ENCODE measurements at regions not wholly inside any gene's neighbourhood (a gene's known extent, or its start where the extent isn't known, plus 50 kb on each side); places are given as distances from the start of the nearest gene placed in this dataset.

DNA sequence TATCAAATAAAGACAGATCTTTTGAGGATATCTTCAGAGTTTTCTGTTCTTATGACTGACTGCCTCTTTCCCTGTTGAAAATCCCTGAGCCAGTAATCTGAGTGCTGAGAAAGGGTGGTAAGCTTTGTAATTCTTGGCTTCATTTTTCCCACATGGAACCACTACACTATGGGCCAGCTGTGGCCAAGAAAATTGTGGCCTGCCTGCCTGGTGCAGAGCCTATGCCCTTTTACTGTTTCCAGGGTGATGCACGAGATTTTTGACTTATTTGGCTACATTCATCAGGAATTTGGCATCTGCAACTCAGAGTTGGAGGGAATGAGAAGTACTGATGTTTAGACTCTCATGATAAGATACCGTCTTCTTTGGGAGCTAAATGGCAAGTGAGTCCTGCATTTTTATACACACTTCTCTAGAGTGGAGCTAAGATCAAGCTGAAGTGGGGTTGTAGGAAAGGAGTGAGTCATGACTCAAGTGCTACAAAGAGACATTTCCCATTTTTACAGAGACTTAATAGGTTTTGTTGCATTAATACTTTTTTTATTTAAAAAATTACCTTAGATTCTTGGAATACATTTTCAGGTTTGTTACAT is 328.2 kb upstream of the CDH7 start:
- no peak for TF ChIP-seq EZH2phosphoT487 (IDR thresholded peaks at IDR 0.05; ENCODE audit: low read depth, severe bottlenecking, unreplicated experiment)
- TF ChIP-seq CTCF (IDR thresholded peaks at IDR 0.05; ENCODE audit: poor library complexity) = no peak
- TF ChIP-seq EZH2 (IDR thresholded peaks at IDR 0.05; ENCODE audit: borderline replicate concordance) = no peak
- Histone ChIP-seq H3K4me1 (ENCODE audit: insufficient read depth) (no peaks in the 10 kb centered on the region), H4K20me1 (ENCODE audit: insufficient read depth, poor library complexity, severe bottlenecking) (no peaks in the 10 kb centered on the region), H2AFZ (no peak overlapping the region), H3K27ac (no peak overlapping the region), H3K9me2 (replicated peaks; ENCODE audit: insufficient read depth) (no peaks in the 10 kb centered on the region), H3K27me3 (no peaks in the 10 kb centered on the region), H3K4me3 (no peak overlapping the region), H3K79me2 (no peaks in the 10 kb centered on the region), H3K4me2 (no peak overlapping the region), H3K9me3 (ENCODE audit: low read depth) (no peaks in the 10 kb centered on the region), H3K36me3 (replicated peaks; ENCODE audit: insufficient read depth, low read depth) (no peaks in the 10 kb centered on the region)
- WGBS (ENCODE audit: low lambda C conversion rate, missing lambda C conversion rate) = 78% methylated on average over 2 of the region's 2 CpGs
- DNase-seq (ENCODE audit: low spot score) = no peak

GRCh38 chr18:65415098-65415497 is 335.7 kb upstream of the CDH7 start:
- Histone ChIP-seq H3K4me2 (no peak overlapping the region), H3K27ac (no peak overlapping the region), H4K20me1 (ENCODE audit: insufficient read depth, poor library complexity, severe bottlenecking) (no peaks in the 10 kb centered on the region), H3K27me3 (no peaks in the 10 kb centered on the region), H3K4me3 (no peak overlapping the region), H2AFZ (no peak overlapping the region), H3K79me2 (no peaks in the 10 kb centered on the region), H3K9me2 (replicated peaks; ENCODE audit: insufficient read depth) (no peaks in the 10 kb centered on the region), H3K9me3 (ENCODE audit: low read depth) (no peaks in the 10 kb centered on the region), H3K36me3 (replicated peaks; ENCODE audit: insufficient read depth, low read depth) (no peaks in the 10 kb centered on the region), H3K4me1 (ENCODE audit: insufficient read depth) (no peaks in the 10 kb centered on the region)
- DNase-seq (ENCODE audit: low spot score) = no peak
- TF ChIP-seq EZH2 (IDR thresholded peaks at IDR 0.05; ENCODE audit: borderline replicate concordance) (no peak), CTCF (IDR thresholded peaks at IDR 0.05; ENCODE audit: poor library complexity) (no peak), EZH2phosphoT487 (IDR thresholded peaks at IDR 0.05; ENCODE audit: low read depth, severe bottlenecking, unreplicated experiment) (no peak)

- H3K9me2 ChIP-seq (replicated peaks; ENCODE audit: insufficient read depth) = no peaks in the 10 kb centered on the region
- H3K4me1 ChIP-seq (ENCODE audit: insufficient read depth) = no peaks in the 10 kb centered on the region
- no peak overlapping the region for H3K4me3 ChIP-seq
- TF ChIP-seq EZH2 (IDR thresholded peaks at IDR 0.05; ENCODE audit: borderline replicate concordance) (no peak), CTCF (IDR thresholded peaks at IDR 0.05; ENCODE audit: poor library complexity) (no peak), EZH2phosphoT487 (IDR thresholded peaks at IDR 0.05; ENCODE audit: low read depth, severe bottlenecking, unreplicated experiment) (no peak)
- H3K9me3 ChIP-seq (ENCODE audit: low read depth) = no peaks in the 10 kb centered on the region
- DNase-seq (ENCODE audit: low spot score) = no peak
- H3K27ac ChIP-seq = no peak overlapping the region
- H3K36me3 ChIP-seq (replicated peaks; ENCODE audit: insufficient read depth, low read depth) = no peaks in the 10 kb centered on the region
- no peaks in the 10 kb centered on the region for H3K27me3 ChIP-seq
- H3K79me2 ChIP-seq = no peaks in the 10 kb centered on the region
- no peak overlapping the region for H2AFZ ChIP-seq
- WGBS (ENCODE audit: low lambda C conversion rate, missing lambda C conversion rate) = 86% methylated on average over 1 of the region's 1 CpG
- H3K4me2 ChIP-seq = no peak overlapping the region
- no peaks in the 10 kb centered on the region for H4K20me1 ChIP-seq (ENCODE audit: insufficient read depth, poor library complexity, severe bottlenecking)
Measured at GRCh38 chr18:65414501-65414900, 336.3 kb upstream of the CDH7 start.

DNA sequence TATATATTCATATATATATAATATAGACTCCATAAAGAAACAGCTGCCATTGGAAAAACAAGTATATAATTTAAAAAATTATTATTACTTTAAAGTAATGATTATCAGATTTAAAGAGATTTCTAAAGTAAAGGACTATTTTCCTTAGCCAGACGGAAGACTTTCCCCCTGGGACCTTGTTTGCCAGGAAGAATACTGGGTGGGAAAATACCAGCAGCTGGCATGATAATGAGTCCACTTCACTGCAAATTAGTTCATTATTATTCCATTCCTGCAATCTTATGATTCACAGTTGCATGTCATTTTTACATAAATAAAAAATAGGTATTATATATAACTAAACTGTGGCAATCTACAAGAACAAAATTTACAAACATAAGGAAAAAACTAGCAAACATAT is 339.8 kb upstream of the CDH7 start:
- Histone ChIP-seq H3K27ac (no peak overlapping the region), H3K4me3 (no peak overlapping the region), H3K79me2 (no peaks in the 10 kb centered on the region), H3K9me2 (replicated peaks; ENCODE audit: insufficient read depth) (no peaks in the 10 kb centered on the region), H2AFZ (no peak overlapping the region), H4K20me1 (ENCODE audit: insufficient read depth, poor library complexity, severe bottlenecking) (no peaks in the 10 kb centered on the region), H3K27me3 (no peaks in the 10 kb centered on the region), H3K36me3 (replicated peaks; ENCODE audit: insufficient read depth, low read depth) (no peaks in the 10 kb centered on the region), H3K4me1 (ENCODE audit: insufficient read depth) (no peaks in the 10 kb centered on the region), H3K4me2 (no peak overlapping the region), H3K9me3 (ENCODE audit: low read depth) (no peaks in the 10 kb centered on the region)
- no peak for DNase-seq (ENCODE audit: low spot score)
- TF ChIP-seq EZH2 (IDR thresholded peaks at IDR 0.05; ENCODE audit: borderline replicate concordance) = no peak
- WGBS (ENCODE audit: low lambda C conversion rate, missing lambda C conversion rate) = 100% methylated on average over 1 of the region's 1 CpG

Data from hepatocyte (in vitro differentiated cells).